GM23248 (cell line): ENCODE measurements at regions not wholly inside any gene's neighbourhood (a gene's known extent, or its start where the extent isn't known, plus 50 kb on each side); places are given as distances from the start of the nearest gene placed in this dataset.

ENCODE experiments used
- EZH2 ChIP-seq: fragments of 200-600 bp; sonication (generic); IDR thresholded peaks from 2 replicates; pipeline ENCODE4 v1.6.1; 2018; ENCODE audit warnings: antibody characterized with exemption, mild to moderate bottlenecking; ENCODE audit not compliant: insufficient read depth, poor library complexity, severe bottlenecking
- EZH2phosphoT487 ChIP-seq: fragments of 200-600 bp; sonication (generic); IDR thresholded peaks from 2 replicates; pipeline ENCODE4 v1.6.1; 2018; ENCODE audit warnings: antibody characterized with exemption, moderate library complexity, mild to moderate bottlenecking, low read depth; ENCODE audit not compliant: insufficient read depth

- TF ChIP-seq EZH2 (no peak), EZH2phosphoT487 (no peak)
Measured at GRCh38 chr5:13214182-13214581, 730.3 kb downstream of the DNAH5 start.
